LNCAP (cell line): ENCODE measurements at regions not wholly inside any gene's neighbourhood (a gene's known extent, or its start where the extent isn't known, plus 50 kb on each side); places are given as distances from the start of the nearest gene placed in this dataset.

Source experiments
- CTCF ChIP-seq: fragments of 450-650 bp; IDR thresholded peaks from 2 replicates; pipeline ENCODE4 v1.5.1; 2017; ENCODE audit warnings: mild to moderate bottlenecking

- TF ChIP-seq CTCF, result no peak
Measured at GRCh38 chr21:23574932-23575331, 2032.3 kb downstream of the MRPL39 start.

- no peak for TF ChIP-seq CTCF
Measured at GRCh38 chr21:23543333-23543732, 2063.9 kb downstream of the MRPL39 start.

- TF ChIP-seq CTCF, result no peak
Measured at GRCh38 chr21:23542097-23542496, 2065.2 kb downstream of the MRPL39 start.

- TF ChIP-seq CTCF, result no peak
Measured at GRCh38 chr21:23541571-23541970, 2065.7 kb downstream of the MRPL39 start.

- no peak for TF ChIP-seq CTCF
Measured at GRCh38 chr21:23534850-23535249, 2072.4 kb downstream of the MRPL39 start.

GRCh38 chr21:23531444-23531843, 2075.8 kb downstream of the MRPL39 start:
- no peak for TF ChIP-seq CTCF

GRCh38 chr21:23524685-23525084, 2082.6 kb downstream of the MRPL39 start:
- TF ChIP-seq CTCF, result no peak

- no peak for TF ChIP-seq CTCF
Measured at GRCh38 chr21:23522751-23523150, 2084.5 kb downstream of the MRPL39 start.
